ENCODE measurements at regions not wholly inside any gene's neighbourhood (a gene's known extent, or its start where the extent isn't known, plus 50 kb on each side); places are given as distances from the start of the nearest gene placed in this dataset.

GRCh38 chr11:11769362-11769761 lies 72.4 kb upstream of the USP47 start:
- Histone ChIP-seq H3K27ac (no peak overlapping the region), H3K36me3 (no peaks in the 10 kb centered on the region), H3K4me3 (no peak overlapping the region), H3K9me3 (no peaks in the 10 kb centered on the region), H3K27me3 (replicated peaks in 1 of 7) (peaks cover 0 to 23% (median 0%) of the 10 kb centered on the region in 7 donors), H3K4me1 (no peaks in the 10 kb centered on the region)
- TF ChIP-seq POLR2AphosphoS5 (IDR thresholded peaks at IDR 0.05), result no peak
- no peak for TF ChIP-seq CTCF (IDR thresholded peaks at IDR 0.05 in 8 of 11, conservative IDR thresholded peaks at IDR 0.05 in 3 of 11)
- no peak for TF ChIP-seq POLR2A (IDR thresholded peaks at IDR 0.05)
- intact Hi-C loops (cut with DNase I; ENCODE audit: low total_unique reads), result no loop called here
- no peak for DNase-seq

GRCh38 chr11:11764423-11764803 lies 77.4 kb upstream of the USP47 start:
- H3K27me3 ChIP-seq (replicated peaks in 1 of 7), result peaks cover 0 to 46% (median 0%) of the 10 kb centered on the region in 7 donors
- no peaks in the 10 kb centered on the region for H3K9me3 ChIP-seq
- WGBS, 5 donors, result 44 to 67% (median 65%) methylated on average over 2 of the region's 2 CpGs
- no peak for DNase-seq
- H3K36me3 ChIP-seq, result no peaks in the 10 kb centered on the region
- H3K4me1 ChIP-seq, result no peaks in the 10 kb centered on the region
- TF ChIP-seq POLR2A (IDR thresholded peaks at IDR 0.05), result no peak
- TF ChIP-seq POLR2AphosphoS5 (IDR thresholded peaks at IDR 0.05), result no peak
- TF ChIP-seq CTCF (IDR thresholded peaks at IDR 0.05 in 8 of 11, conservative IDR thresholded peaks at IDR 0.05 in 3 of 11), result no peak
- intact Hi-C loops (cut with DNase I; ENCODE audit: low total_unique reads), result no loop called here
- H3K4me3 ChIP-seq, result no peak overlapping the region
- H3K27ac ChIP-seq, result no peak overlapping the region

- Histone ChIP-seq H3K27ac (no peak overlapping the region), H3K36me3 (no peaks in the 10 kb centered on the region), H3K4me3 (no peak overlapping the region), H3K27me3 (replicated peaks in 1 of 7) (peaks cover 0 to 49% (median 0%) of the 10 kb centered on the region in 7 donors), H3K4me1 (no peaks in the 10 kb centered on the region), H3K9me3 (no peaks in the 10 kb centered on the region)
- TF ChIP-seq POLR2AphosphoS5 (IDR thresholded peaks at IDR 0.05) (no peak), POLR2A (IDR thresholded peaks at IDR 0.05) (no peak), CTCF (IDR thresholded peaks at IDR 0.05 in 8 of 11, conservative IDR thresholded peaks at IDR 0.05 in 3 of 11) (no peak)
- no peak for DNase-seq
- intact Hi-C loops (cut with DNase I; ENCODE audit: low total_unique reads), result no loop called here
- 66 to 80% (median 71%) methylated on average over 4 of the region's 4 CpGs for WGBS, 5 donors
Measured at GRCh38 chr11:11763796-11764422, 77.9 kb upstream of the USP47 start.

GRCh38 chr11:11760838-11761237 lies 80.9 kb upstream of the USP47 start:
- Histone ChIP-seq H3K27me3 (replicated peaks in 1 of 7) (peaks cover 0 to 57% (median 0%) of the 10 kb centered on the region in 7 donors), H3K27ac (no peak overlapping the region), H3K9me3 (no peaks in the 10 kb centered on the region), H3K36me3 (no peaks in the 10 kb centered on the region), H3K4me1 (no peaks in the 10 kb centered on the region), H3K4me3 (no peak overlapping the region)
- WGBS, 5 donors, result 83 to 94% (median 89%) methylated on average over 2 of the region's 2 CpGs
- no peak for DNase-seq
- intact Hi-C loops (cut with DNase I; ENCODE audit: low total_unique reads), result no loop called here
- TF ChIP-seq POLR2A (IDR thresholded peaks at IDR 0.05), result no peak
- TF ChIP-seq CTCF (IDR thresholded peaks at IDR 0.05 in 8 of 11, conservative IDR thresholded peaks at IDR 0.05 in 3 of 11), result no peak
- no peak for TF ChIP-seq POLR2AphosphoS5 (IDR thresholded peaks at IDR 0.05)
